ENCODE measurements at regions not wholly inside any gene's neighbourhood (a gene's known extent, or its start where the extent isn't known, plus 50 kb on each side); places are given as distances from the start of the nearest gene placed in this dataset.
"Not testable (repeated sequence)": the region's sequence is repeated elsewhere in the genome, so short reads cannot be mapped to it uniquely, and the experiment has no call there.

DNA sequence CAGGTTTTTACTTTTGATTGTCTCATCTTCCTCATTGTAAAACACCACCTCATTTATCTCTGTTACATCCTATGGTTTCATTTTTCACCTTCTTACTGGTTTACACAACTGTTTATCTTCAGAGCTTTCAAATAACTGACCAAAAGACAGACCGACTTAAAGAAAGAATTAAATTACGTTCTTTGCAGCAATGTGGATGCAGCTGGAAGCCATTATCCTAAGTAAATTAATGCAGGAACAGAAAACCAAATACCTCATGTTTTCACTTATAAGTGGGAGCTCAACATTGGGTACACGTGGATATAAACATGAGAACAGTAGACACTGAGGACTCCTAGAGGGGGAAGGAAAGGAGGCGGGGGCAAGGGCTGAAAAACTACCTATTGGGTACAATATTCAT lies 729.0 kb upstream of the USP15 start:
- no peak for DNase-seq

DNA sequence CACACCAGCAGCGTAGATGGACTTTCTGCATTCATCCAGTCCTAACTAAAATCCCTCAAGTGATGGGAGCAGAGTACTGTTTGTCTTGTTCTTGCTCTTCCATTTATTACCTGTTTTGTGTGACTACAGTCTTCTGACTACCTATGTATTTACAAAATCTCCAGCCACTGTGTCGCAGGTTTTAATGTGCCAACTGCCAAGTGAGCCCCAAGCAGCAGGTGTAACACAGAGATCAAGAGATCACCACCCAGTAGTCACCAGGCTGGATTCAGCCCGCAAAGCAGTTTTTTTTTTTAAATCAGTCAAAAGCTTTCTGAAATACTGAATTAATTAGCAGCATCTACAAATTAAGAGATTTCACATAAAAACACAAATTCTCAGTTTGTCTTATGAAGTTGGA lies 724.1 kb upstream of the USP15 start:
- no peak for DNase-seq

DNA sequence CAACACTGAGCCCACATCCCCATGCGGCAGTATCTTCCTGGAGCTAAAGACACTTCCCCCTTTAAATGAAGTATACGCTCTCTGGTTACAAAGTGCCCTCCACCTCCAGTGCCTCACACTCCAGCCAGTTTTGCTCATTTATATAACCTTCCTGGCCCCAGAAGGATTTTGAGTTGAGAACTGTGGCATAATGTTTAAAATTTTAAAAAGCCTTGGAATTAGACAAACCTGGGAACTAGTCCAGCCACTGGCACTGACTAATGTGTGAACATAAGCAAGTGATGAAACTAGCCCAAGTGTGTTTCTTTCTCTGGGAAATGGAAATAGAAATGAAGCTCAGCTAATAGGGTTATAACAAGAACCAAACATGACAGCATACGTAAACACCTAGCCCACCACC lies 723.7 kb upstream of the USP15 start:
- DNase-seq = no peak

DNA sequence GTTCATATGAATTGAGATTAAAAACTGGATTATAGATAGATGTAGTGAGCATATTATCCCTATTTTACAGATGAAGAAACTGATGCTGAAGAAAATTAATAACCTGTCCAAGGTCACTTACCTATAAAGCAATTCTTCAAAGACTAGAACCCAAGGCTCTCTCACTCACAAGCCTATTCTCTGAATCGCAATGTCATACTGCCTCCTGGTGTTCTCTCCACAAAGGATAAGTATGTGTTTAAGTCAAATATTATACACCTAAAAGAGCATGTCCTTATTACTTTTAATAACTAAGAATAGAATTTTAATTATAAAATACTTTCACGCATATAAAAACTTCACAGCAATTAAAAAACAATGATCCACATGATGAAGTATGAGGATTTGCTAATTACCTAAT lies 721.3 kb upstream of the USP15 start:
- DNase-seq = no peak

DNA sequence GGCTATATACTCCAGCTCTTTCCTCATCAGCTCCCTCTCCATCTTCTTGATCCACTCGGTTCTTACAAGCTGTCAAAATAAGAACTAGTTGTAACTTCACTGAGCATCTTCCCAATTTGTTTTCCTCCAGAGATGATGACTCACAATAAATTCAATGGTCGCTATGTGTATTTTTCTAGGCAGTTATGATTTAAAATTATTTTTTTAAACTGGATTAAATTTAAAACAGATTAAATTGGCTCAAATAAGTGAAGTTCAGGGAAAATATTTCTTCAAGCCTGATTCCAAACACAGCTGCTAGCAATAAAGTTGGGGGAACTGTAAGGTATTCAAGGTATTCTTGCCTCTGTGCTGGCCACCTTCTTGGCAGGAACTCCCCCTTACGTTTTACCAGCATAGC lies 717.7 kb upstream of the USP15 start:
- no peak for DNase-seq

DNA sequence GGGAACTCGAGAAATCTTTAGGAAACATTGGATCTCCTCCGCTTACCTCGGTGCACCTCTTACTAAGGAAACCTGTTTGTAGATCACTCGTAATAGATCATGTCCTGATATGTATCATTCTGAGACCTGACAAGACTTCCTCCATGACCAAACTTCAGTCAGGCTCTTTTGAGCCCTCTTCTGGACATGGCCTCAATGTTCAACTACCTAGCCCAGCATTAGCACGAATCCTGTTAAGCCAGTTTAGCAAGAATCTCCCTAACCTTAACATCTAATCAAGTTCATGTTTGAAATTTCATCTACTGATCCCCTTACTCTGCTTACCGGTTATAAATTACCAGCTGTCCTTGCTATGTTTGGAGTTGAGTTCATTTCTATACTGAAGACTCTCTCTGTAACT lies 713.9 kb upstream of the USP15 start:
- no peak for DNase-seq

DNA sequence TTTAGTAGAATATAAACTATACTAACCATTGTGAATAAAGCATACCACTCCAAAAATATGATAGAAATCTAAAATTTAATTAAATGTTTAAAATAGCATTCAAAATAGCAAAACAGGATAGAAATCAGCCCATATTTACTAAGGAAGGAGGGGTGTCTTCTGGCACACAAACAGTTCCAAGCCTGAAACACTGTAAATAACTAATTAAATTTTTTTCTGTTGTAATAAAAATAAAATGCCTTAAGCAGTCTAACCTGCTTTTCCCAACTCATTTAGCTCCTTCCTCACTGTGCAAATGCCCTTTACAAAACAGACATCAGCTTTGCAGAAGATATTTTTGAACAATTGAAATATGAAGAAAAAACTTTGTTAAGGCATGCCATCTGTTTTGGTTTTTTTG lies 707.1 kb upstream of the USP15 start:
- DNase-seq = no peak

DNA sequence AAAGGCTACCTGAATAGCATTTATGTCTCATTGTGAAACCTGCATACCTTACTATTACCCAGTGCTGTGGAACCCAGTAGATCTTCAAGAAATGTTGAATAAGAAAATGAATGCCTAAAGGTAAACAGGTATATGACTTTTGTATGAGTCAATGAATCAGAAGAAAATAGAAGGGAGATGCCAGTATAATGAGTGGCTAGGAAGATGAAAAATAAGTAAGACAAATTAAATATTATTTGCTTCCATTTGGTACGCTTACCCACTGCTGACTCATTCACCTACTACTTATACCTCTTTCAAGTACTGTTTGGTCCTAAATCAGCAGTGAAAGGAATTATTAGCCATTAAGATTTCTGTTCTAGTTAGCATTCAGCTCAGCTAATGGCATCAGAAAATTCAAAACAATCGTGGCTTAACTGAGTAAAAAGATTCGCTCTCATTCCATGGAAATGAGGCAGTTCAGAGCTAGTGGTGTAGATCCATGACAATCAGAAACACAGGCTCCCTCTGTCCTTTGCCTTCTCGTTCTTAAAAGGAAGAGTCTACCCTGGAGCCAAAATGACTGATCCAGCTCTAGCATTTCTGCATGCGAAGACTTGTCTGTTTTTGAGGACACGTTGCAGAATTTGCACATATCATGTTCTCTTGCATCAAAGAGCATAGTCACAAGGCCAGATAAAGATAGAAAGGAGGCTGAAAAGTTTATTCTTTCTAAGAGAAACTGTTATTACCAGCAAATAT lies 705.8 kb upstream of the USP15 start:
- no peak for DNase-seq

DNA sequence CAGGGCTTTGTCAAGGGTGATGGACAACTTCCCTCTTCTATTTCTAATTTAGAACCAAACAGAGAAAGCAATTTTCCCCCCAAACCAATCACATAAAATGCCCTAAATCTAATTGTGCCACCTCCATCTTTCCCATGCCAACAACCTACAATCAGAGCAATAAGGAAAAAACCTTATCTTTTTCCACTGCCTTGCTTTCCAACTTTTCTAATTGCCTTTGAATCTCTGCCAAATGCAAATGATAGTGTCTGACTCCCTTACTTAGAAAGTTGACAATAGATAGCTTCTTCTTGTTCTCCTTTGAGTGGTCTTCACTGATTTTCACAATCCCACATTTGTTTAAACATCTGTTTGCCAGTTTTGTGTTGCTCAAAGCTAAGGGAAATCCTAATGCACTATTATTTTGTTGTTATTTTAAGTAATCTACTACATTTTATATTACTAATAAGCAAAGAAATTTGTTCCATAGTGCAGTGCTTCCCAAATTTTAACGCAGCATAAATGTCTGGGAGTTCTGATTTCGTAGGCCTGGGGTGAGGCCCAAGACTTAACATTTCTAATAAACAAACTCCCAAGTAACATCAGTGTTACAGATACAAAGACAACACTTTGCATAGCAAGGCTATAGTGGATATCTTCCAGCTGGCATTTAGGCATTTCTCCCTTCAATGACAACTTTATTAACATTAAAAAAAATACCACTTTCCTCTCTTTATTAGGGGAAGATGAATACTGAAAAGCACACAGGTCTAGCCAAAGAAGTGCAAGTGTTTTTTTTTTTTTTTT lies 696.3 kb upstream of the USP15 start:
- DNase-seq = no peak

DNA sequence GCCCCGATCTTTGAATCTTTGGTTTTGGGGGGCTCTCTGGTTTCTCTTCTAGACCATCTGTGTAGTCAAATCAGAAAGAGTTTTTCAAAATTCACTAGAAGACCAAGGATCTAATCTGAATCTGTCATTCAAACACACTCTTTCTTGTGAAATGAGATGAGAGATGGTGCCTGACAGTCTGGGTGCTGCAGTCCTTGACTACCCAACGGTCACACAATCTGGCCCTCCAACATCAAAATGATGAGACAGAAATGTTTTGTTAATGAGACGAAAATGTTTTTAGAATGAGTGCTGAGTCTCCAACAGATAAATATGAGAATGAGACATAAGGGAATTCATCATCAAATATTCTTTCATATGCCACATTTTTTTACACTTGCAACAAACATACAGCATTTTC lies 695.7 kb upstream of the USP15 start:
- no peak for DNase-seq

DNA sequence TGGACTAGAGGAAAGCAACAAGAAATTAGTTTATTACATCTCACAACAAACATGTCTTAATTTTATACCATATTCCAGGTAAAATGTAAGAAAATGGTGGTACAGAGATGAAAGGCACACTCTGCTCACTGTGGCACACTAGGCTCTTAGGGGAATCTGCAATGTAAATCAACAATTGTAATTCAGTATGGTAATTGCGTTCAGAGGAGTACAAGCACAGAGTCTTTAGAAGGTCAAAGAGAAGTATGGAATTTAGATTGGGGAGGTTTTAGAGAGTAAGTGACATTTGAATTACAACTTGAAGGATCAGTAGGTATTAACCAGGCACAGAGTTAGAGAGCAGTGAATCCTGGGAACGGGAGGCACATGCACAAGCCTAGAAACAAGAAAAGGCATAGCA lies 694.0 kb upstream of the USP15 start:
- no peak for DNase-seq

DNA sequence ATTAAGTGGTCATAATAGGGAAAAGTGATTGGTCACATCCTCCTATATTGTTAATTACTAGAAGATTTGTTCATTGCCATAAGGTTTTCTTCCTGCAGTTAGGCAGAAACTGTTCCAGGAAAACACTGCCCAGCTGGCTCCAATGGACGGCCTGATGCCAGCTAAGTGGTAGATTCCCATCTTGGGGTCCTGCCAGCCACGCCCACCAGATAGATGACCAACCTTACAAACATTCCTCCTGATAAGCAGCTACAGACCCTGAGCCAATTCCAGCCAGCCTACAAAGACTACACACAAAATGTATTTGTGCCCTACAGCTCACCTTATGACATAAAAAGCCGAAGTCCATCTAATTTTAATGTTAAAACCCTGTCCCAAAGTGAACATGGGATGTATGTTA lies 685.9 kb upstream of the USP15 start:
- DNase-seq = no peak

DNA sequence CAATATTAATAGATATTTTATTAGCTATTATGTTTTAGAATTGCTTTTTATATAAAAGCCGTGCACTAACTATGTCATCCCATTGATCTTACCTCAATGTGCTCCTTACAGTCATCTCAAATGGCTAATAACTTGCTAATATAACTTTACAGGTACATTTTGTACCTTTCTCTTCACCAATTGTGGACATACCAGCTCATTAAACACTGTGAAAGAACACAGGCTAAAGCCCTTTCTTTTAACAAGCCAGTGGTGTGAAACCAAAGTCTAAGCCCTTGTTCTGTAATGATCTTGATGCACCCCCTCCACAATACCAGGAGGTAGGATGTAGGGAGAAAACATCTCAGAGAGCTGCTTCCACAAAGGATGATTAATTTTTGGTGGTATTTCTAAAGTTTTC lies 675.3 kb upstream of the USP15 start:
- no peak for DNase-seq

DNA sequence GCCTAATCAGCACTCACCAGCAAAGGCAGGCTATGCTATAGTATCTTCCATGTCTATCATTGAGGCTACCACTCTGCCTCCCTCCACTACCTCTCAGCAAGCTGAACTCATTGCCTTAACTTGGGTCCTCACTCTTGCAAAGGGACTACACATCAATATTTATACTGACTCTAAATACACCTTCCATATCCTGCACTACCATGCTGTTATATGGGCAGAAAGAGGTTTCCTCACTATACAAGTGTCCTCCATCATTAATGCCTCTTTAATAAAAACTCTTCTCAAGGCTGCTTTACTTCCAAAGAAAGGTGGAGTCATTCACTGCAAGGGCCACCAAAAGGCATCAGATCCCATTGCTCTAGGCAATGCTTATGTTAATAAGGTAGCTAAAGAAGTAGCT lies 669.3 kb upstream of the USP15 start:
- DNase-seq = not testable (repeated sequence)

DNA sequence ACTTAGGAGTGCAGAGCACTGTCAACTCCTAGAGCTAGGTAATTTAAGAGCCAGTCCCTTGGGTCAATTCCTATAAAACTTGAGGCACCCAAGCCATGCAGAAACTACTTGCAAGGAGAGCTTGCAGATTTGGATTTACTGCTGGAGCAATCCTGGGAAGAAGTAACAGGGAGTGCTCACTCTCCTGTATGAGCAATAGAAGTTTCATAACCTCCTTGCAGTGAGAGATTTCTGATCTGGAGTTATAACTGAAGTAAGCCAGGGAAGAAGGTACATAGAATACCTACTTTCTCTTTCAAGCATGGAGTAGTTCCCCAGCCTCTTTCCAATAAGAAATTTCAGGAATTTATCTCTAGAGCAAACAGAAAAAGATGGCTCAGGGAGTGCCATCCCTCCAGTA lies 650.1 kb upstream of the USP15 start:
- no peak for DNase-seq

DNA sequence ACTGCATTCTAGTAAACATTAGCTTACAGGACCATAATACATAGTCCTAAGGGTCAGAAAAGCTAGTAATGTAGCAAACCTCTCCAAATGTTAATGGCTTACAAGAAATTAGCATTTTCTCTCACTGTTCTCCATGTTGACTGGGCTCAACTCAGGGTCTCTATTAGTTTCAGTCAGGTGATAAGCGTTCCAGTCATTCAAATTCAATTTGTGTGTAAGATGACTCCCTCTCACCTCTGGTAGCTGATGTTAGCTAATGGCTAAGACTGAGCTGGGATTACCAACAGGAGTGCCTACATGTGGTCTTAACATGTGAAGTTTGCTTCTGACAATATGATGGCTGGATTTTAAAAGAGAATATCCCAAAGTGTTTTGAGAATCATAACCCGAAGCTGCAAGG lies 630.5 kb upstream of the USP15 start:
- DNase-seq = no peak

DNA sequence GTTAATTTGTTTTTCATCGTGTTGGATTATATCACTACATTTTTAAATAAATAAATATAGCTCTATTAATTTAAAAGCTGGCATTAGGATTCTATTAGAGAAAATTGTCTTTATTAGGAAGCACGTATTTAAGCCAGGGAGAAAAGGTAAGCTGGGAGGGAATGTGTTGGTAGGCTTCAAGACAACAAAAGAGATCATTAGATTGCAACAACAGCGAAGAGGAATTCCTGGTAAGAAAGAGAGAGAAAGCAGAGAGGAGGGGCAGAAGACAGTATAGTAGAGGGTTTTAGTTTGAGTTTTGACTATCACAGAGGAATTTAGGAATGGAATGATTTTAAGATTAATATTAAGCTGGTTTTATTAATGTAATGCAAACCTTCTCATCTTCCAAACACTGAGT lies 613.6 kb upstream of the USP15 start:
- no peak for DNase-seq

DNA sequence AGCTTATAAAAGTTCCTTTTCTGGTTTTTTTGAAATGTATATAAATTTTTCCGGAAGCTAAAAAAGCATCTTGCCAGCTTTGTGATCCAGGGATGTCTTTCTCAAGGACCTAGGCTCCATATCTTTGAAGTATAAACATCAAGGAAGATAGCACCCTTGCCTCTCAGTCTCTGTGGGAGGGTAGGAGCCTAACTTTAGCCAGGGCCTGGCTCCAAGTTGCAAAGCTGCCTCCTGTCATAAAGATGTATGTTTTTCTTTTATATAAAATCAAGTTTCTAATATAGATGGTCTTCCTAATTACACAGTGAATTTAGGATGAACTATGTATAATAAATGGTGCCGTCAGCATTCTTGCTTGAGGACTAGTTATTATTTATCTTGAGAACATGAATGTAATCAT lies 612.6 kb upstream of the USP15 start:
- no peak for DNase-seq

DNA sequence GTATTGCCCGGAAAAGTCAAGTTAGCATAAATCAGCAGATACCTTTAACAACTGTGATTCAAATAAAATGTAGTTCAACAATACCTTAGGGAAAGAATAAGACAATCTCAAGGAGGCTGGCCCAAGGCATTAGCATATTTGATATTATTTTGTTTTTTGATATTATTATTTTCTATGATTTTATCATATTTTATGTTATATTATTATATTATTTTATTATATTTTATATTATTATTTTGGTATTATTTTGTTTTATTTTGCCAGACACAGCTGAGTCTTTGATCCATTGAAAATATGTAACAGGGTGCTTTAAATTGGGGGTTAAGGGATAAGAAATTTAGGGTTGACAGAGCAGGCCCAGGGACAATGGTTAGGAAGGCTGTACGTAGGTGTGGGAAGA lies 607.9 kb upstream of the USP15 start:
- no peak for DNase-seq

DNA sequence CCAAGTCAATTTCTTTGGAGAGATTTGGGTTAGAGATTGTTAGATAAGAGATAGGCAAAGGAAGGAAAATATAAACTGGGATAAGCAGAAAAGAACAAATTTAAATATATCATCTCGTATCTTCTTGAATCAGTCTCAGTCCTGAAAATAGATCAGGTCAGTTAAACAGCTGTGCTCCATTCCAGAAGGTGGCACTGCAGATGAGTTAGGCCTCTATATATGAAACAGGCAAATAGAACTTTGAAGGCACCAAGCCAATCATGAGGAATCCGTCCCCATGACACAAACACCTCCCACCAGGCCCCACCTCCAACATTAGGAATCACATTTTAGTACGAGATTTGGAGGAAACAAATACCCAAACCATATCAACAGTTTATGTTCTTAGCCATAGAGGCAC lies 605.5 kb upstream of the USP15 start:
- DNase-seq = no peak

DNA sequence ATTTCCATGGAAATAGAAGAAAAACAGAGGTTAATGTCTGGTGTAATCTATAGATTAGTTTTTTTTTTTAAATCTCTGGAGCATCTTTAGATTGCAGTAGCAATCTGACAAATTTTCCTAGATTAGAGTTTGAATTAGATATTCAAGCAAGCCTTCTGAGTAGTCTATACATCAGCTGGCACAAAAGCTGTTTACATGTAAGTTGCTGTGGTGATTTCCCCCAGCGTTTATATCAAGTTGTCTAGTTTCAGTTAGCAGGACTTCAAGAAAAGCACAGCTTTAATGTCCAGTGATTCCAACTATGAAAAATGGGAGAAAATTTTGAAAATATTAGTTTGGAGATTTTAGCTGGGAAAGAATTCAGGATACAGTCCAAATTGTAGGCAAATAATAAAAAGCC lies 605.0 kb upstream of the USP15 start:
- DNase-seq = no peak

DNA sequence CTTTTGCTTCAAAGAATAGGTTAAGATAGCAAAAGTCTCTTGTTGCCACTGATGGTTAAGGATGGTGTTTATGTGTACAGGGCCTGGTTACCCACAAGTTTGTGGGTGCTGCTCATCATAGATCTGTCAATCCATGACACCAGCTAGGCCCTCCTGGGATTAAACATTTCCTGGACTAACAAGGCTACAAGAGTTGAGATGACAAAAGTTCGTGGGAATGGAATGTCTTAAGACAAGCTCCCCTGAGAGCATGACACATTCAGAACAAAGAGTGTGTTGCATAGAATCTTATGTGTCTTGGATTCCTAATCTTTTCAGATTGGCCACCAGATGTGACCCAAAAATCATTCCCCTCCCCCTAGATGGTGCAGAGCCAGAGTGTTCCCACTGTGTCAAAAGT lies 592.5 kb upstream of the USP15 start:
- DNase-seq = no peak

DNA sequence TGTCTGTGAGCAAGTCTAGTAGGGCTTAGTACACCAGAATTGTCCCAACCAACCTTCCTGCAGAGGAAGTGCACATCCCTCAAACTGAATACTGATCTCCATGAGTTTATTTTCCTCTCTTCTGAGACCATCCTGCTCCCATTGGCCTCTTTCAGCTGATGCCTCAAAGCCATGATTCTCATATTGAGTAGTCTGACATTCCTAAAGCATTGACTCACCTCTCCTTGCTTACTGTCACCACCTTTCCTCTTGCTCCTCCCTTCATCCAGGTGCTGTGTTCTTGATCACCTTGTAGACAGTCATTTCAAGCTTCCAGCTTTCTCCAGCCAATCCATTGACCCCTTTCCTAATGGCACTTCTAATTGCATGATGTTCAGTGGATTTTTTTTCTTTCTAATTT lies 583.7 kb upstream of the USP15 start:
- no peak for DNase-seq

DNA sequence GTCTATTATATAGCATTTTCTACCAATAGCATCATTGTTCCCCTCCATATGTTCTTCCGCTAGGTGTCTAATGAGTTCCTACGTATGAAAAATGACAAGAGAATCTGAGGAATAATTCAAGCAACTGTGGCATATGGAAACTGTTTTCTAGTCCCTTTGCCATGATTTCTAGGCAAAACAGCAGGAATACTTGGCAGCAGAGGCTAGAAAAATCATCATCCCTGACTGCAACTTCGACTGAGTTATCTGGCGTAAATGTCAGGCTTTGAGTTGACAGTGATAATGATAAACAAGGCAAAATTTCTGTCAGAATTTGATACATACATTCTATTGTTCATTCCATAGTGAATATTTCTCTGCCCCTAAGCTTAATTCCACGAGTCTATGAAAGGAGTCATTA lies 572.8 kb upstream of the USP15 start:
- DNase-seq = no peak

DNA sequence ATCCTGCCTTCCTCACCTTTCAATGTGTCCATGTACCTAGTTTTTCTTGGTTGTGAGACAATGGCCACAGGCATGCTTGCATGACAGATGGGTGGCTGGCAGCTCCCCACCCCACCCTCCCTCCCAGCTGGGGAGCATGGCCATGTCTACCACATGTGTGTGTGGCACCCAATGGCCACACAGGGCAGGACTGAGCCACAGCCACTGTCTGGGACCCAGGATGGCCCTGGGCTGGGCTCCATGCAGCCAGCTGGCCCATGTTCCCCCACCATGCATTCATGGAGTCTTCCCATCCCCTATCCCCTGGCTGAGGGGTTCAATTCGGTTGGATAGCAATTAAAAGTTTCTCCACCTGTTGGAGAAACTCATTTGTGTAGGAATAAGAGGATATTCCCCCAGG lies 566.0 kb upstream of the USP15 start:
- DNase-seq = no peak
